ENCODE measurements at regions not wholly inside any gene's neighbourhood (a gene's known extent, or its start where the extent isn't known, plus 50 kb on each side); places are given as distances from the start of the nearest gene placed in this dataset.
"Not testable (repeated sequence)": the region's sequence is repeated elsewhere in the genome, so short reads cannot be mapped to it uniquely, and the experiment has no call there.

DNA sequence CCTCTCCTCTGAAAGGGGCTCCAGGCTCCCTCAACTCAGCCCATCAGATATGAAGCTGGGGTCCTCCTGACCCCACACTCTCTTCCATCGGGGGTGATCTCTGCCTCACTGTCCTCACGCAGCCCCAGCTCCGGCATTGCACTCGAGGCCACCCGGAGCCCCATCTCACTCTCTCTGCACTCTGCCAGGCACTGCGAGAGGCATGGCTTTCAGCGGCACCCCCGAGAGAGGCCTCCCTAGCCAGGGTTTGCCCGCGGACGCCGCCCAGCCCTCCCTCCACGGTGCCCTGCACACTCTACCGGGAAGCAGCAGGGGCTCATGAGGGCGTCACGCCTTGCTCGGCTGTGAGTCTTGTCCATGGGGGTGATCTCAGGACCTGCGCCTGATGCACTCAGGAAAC lies 436.2 kb downstream of the BRD1 start:
- DNase-seq (ENCODE audit: insufficient read length, low spot score) (no peak), FAIRE-seq (no peak)

DNA sequence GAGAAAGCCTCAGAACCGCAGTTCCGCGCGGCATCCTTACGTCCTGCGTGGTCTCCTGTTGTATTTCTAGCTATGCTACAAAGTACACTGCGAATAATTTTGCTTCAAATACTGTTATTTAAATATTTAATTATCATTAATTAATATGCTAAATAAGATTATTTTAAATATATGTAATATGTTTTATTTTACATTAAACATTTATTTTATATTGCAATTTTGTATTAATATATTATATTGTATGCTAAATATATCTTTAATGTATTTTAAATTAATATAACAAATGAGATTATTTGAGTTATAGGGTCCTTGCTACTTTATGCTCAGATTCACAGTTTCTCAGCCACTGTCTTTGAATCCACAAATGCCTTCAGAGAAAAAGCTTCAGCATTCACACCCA lies 436.7 kb downstream of the BRD1 start:
- FAIRE-seq (no peak), DNase-seq (ENCODE audit: insufficient read length, low spot score) (no peak)

DNA sequence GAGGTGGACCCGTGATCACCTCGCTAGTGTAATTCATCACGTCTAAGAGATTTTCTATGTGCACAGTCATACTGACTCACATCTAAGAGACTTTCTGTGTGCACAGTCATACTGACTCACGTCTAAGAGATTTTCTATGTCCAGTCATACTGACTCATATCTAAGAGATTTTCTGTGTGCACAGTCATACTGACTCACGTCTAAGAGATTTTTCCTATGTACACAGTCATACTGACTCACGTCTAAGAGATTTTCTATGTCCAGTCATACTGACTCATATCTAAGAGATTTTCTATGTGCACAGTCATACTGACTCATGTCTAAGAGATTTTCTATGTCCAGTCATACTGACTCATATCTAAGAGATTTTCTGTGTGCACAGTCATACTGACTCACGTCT lies 443.8 kb downstream of the BRD1 start:
- not testable (repeated sequence) for DNase-seq (ENCODE audit: insufficient read length, low spot score); FAIRE-seq

DNA sequence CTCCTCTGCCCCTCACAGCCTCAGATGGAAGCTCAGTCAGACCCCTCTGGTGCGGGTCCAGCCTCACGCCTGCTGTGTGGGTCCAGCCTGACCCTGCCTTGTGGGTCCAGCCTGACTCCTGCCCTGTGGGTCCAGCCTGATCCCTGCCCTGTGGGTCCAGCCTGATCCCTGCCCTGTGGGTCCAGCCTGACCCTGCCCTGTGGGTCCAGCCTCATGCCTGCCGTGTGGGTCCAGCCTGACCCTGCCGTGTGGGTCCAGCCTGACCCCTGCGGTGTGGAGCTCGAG lies 445.3 kb downstream of the BRD1 start:
- DNase-seq (ENCODE audit: insufficient read length, low spot score): no peak
- no peak for FAIRE-seq

DNA sequence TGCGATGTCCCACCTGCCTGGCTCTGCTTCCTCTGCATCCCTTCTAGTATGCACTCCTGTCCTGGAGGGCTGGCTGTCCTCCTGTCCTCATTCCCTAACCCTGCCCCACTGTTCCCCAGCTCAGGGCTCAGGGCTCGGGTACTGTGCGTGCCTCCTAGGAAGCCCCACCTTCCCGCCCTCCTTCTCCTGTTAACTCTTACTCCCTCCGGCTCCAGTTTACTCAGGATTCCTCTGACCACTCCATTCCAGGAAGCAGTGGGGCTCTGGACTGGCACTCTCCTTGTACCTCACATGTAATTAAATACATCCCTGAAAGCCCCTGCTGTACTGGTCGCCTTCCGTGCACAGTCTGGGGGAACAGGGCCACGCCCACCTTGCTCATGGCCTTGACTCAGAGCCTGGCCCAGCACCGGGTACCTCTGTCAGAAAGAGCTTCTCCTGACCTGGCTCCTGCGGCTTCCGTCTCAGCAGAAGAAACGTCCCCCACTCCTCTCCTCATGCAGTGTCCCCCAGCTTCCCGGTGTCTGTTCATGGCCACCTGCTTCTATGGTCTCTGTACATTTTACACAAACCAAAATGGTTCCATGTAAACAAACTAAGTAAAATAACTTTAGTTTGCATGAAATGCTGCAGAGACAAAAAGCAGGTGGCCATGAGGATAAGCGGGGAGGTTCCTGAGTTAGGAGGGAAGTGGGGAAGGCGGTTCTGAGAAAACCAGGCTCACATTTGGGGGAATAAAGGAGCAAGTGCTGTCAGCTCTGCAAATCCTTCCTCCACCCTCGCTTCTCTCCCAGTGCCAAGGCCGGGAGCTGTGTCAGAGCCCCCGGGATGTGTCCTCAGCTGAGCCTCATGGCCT lies 445.9 kb downstream of the BRD1 start:
- DNase-seq (ENCODE audit: insufficient read length, low spot score): no peak

DNA sequence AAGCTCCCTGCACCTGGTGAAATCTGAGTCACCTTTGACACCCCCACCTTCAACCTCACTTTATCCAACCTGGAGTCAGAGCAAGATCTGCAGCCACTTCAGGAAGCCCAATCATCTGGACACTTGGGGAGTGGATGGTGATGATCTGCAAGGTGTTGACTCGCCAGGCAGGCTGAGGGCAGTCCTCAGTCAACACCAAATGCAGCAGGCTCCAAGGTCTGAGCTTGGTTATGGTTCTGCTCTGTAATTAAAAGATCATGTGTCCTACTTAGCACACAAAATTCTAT lies 446.9 kb downstream of the BRD1 start:
- no peak for FAIRE-seq
- DNase-seq (ENCODE audit: insufficient read length, low spot score): no peak

More for the DNA sequence above, 445.9 kb downstream of the BRD1 start:
- FAIRE-seq: no peak

DNA sequence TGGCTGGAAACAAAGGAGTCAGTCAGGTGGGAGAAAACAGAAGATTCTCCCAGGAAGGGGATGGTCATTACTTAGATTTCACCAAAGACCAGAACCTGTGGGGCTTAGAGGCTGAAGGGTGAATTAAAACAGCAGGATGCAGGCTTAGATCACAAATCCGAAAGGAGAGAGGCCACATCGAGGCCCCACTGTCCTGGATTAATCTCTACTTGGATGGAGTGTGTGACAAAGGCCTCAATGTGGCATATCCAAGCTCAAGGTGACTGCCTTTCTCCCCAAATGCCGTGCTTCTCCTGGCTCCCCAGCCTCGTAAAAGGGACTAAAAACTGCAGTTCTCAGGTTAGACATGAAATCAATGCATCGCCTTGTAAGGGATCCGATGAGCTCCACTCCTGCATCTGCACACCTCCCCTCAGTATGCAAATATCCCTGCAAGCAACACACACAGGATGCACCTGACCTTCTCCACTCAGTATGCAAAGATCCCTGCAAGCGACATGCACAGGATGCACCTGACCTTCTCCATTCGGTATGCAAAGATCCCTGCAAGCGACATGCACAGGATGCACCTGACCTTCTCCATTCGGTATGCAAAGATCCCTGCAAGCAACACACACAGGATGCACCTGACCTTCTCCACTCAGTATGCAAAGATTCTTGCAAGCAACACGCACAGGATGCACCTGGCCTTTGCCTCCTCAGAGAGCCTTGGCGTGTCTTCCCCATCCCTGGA lies 447.4 kb downstream of the BRD1 start:
- DNase-seq (ENCODE audit: insufficient read length, low spot score): no peak
- FAIRE-seq: no peak

DNA sequence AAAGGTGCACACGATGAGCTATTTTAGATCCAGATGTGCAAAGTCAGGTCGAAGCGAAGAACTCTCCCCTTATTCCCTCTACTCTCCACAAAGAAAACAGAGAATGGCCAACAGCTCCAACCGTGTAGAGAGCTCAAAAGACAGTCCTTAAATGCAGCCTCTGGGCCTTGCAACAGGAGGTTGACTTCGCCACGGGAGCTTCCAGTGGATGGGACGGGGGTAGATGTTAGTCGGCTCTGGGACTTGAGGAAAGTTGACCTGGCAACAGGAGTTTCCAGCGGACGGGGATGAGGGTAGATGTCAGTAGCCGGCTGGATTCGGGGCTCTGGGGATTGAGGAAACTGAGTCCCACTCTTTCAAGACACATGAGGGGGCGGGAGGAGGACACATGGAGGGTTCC lies 450.4 kb downstream of the BRD1 start:
- FAIRE-seq (no peak), DNase-seq (ENCODE audit: insufficient read length, low spot score) (no peak)

DNA sequence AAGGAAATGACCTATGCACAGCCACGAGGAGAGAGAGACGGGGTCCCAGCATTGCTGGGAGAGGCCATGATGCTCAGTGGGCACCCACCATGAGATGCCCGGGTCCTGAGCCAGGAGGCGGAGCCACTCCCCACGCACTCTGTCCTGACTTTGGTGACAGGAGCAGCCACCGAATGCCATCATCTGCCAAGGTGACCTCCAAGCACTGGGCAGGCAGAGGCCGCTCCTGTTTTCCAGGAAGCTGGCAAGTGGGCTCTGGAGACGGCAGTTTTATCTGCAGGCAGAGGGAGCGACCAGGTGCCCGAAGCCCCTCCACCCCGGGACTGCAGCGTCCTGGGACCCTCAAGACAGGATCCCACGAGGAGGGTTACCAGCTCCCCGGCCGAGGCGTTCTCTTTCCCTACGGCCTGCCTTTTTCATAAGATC lies 453.9 kb downstream of the BRD1 start:
- DNase-seq (ENCODE audit: insufficient read length, low spot score) (no peak), FAIRE-seq (no peak)

DNA sequence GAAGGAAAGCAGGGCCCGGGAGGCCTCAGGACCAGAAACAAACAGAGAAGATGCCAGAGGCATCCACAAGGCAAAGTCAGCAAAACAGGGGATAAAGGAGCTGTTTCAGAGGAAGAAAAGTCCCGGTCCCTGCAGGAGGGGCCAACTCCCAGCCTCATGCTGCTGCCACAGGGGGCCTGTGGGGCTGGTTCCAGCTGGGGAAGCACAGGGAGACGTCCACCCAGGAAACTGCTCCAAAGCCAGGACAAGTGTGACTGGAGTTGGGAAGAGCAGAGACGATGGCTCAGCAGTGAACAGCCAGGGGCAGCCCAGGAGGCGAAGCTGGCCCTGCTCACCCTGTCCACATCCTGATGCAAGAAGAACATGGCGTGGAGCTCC lies 454.4 kb downstream of the BRD1 start:
- no peak for DNase-seq (ENCODE audit: insufficient read length, low spot score)
- FAIRE-seq: no peak

DNA sequence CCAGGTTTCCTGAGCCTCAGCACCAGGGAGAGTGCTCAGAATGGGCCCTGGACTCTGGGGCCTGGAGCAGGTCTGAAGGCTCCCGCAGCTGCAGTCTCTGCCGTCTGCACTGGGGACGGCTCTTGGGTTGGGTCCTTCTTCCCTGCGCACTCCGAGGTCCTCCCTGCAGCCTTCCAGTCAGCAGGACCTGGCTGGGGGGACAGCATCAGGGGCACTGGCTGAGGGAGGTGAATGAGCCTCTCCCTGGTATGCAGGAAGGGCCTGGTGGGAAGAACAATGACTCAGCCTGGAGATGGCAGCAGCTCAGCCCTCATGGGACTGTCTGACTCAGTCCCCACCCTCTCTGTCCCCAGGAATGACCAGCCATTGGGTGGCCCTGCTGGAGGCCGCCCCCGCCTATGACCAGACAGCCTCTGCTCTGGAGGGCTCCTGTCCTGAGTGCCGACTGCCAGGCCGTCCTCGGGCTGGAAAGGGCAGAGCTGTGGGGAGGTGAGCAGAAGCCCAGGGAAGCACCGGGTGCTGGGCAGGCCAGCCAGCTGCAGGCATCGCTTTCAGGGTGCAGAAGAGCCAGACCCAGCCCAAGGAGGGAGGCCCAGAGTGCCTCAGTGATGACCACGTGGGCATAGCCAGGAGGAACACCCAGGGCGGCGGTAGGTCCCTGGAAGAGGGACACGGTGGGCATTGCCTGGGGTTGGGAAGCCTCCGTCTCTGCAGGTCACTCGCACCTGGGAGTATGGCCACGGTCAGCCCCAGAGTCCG lies 455.0 kb downstream of the BRD1 start:
- FAIRE-seq: no peak
- peak; percentile 48 for DNase-seq (ENCODE audit: insufficient read length, low spot score)

DNA sequence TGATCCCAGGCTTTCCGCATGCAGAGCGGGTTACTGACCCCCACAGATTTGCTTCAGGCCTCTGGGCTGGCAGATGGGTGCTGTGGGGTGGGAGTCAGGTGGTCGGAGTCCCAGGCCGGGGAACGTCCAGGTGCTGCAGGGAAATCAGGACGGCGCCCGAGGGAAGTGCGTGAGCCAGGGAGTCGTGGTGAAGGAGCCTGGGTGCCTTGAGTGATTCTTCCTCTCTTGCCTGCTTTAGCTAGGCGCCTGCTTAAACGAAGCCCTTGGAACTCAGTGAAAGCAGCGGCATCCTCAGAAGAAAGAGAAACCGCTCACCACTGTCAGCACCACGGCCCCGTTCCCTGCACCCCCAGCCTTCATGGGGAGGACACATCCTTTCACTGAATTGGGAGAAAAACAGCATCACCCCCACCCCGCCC lies 455.6 kb downstream of the BRD1 start:
- FAIRE-seq (no peak), DNase-seq (ENCODE audit: insufficient read length, low spot score) (no peak)

DNA sequence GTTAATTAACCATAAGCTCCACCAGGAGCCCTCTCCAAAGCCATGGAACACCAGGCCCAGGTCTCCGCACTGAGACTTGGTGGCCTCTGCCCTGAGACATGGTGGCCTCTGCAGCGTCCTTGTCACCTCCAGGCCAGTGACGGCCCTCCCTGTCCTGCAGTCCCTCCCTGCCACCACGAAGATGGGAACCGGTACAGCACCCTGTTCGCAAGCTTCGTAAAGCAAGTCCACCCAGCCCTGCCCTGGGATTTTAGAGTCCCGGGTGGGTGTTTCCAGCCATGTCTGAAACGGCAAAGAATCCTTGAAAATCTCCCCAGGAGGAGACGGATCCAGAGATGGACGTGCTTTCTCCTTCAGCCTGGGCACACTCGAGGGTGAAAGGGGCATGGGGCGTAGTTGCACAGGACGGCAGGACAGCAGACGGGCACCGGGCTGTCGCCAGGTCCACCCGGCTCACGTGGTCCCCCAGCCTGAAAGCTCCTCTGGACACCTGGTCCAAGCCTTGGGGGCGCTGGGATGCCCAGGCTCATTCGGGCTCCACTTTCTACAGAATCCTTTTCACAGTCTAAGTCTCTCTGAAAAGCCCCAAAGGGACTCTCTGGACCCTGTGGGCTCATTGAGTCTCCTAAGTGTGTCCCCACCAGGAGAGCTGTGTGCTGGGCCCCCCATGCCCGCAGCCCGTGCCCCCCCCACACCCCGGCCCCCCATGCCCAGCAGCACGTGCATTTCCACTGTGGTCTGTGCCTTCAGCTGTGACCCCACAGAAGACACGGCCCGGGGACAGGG lies 456.2 kb downstream of the BRD1 start:
- DNase-seq (ENCODE audit: insufficient read length, low spot score) (no peak), FAIRE-seq (no peak)

DNA sequence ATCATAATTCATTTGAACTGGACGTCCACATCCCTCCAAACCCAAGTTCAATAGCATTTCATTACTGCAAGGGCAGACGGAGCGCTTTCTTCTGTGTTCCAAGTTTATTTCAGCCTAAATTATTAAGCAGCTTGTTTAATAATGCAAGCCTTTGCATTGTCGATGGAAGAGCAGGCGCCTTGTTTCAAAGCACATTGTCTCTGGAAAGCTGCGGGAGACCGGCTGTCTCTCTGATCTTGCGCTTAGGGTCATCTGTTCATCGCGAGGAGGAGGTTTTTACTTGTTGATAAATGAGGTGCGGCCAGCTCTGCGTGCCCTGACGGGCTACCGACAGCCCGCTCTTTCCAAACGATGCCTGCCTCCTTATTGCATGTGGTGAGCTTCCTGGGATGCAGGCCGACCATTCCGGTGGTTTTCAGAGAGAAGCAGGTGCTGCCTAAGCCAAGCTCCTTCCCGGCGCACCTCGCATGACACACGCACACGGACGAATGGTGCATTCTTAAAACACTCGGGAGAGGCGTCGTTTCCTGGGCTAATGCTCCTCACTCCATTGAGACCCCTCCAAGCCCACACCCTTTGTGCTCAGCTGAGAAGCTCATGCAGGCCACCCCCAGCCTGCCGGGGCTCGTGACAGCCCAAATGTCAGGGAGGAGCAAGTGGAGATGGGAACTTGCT lies 456.9 kb downstream of the BRD1 start:
- DNase-seq (ENCODE audit: insufficient read length, low spot score): no peak
- FAIRE-seq: no peak

DNA sequence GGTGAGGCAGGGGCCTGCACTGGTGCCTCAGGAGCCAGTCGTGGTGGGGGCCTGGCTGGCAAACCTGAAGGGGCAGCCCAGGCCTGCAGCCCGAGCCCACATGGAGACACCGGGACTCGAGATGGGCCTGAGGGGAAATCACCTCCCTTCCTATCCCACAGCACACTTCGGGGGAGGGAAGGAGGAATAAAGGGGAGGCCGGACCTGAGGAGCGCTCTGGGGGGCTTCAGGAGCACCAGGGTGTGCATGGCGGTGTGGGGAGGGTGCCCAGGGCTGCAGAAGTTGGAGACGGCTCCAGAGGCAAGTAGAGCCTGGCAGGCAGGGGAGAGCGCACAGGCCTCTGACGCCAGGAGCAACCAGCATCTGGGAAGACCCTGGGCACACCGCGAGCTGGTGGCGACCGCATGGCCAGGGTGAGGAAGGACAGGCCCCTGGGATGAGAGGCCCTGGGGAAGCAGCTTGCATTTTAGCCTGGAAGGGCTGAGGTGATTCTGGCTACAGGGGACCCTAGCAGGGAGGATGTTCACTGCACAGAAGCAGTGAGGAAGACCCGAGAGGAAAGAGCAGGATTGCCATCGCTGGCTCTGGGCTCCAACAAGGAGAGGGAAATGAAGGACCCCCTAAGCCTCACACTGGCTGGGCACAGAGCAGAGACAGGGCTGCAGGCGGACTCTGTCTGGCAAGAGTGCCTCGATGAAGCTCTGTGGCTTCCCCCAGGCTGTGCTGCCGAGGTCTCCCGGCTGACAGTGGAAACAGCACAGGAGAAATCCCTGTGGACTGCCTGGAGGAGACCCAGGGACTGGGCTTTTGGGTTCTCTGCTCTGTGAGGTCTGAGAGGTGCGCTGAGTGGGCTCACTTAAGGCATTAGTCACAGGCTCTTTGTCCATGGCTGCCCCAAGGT lies 457.7 kb downstream of the BRD1 start:
- no peak for DNase-seq (ENCODE audit: insufficient read length, low spot score)
- FAIRE-seq: no peak

DNA sequence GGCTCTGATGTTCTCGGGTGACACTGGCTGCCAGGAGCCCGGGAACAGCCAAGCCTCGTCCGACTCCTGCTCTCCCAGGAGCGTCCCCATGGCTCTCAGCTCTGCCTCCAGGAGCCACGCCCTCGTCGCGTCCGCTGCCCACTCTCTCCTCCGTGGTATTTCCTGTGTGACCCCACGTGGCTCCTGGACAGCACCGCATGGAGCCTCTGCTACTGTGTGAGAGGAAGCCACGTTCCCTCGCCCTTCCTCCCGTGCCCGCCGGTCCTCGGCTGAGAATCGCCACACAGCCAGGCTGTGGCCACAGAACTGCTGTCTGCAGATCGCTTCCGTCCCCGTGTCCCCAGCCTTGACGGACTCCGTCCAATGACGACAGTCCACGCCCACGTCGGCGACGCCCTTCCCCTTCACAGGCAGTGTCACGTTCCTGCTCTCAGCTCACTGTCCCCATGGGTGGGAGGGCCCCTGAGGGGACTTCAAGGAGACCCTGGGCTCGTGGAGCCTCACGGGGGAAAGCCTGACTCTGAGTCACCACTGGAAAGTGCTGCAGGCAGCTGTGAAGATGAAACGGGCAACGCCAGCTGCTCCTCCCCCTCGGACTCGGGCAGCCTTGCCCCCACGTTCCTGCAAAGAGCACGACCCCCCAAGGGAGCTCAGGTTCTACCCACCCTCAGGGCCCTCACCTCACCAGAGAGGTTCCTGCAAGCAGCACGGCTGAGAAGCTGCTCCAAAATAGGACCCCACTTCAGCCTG lies 458.5 kb downstream of the BRD1 start:
- FAIRE-seq (no peak), DNase-seq (ENCODE audit: insufficient read length, low spot score) (no peak)

DNA sequence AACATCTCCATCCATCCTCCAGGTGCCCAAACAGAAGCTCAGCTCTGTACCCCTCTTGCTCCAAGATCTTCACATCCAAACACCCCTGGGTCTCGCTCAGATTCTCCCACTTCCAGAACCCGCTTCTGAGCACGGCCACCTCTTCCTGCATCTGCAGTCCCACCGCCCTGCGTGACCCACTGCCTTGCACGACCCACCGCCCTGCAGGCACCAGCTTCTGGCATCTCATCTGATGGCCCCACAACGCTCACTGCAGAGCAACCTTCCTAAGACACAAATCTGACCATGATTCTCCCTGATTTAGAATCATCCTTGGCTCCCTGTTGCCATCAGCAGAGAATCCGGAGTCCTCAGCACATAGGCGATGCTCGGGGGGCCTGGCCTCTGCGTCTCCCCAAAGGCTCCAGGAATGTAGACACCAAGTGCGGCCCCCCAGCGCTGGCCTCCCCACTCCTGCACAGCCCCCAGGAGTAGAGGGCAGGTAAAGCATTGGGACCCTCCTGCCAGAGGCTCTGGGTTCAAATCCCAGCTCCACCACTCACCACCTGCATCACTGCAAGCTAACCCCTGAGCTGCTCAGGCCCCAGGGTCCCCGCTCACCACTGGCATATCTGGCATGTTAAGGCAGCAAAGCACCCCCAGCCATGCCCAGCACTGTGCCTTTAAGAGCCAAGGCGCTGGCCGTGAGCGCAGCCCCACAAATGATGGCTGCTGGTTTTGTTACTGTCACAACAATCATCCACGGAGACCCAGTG lies 459.3 kb downstream of the BRD1 start:
- DNase-seq (ENCODE audit: insufficient read length, low spot score) (no peak), FAIRE-seq (no peak)

DNA sequence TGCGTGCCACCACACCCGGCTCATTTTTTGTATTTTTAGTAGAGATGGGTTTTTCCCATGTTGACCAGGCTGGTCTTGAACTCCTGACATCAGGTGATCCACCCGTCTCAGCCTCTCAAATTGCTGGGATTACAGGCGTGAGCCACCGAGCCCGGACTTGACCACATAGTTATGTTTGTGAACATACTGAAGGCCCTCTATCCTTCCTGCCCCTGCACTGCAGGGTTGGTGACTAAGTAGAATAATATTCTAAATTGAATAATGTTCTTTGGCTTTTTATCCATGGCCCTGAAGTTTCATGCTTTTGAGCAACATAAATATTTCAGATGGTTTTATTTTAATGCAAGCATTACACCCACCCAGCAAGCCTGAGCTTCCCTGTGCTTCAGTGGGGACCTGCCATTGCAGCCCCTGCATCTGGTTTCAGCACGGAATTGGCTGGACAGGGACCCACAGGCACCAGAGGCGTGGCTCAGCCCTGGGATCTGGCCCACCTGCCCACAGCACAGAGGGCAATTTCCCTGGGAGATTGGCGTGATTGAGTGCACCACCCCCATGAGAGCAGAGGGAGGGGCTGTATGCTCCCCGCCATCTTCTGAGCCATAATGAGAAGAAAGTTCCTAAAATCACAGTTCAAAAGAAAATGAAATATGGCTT lies 460.5 kb downstream of the BRD1 start:
- DNase-seq (ENCODE audit: insufficient read length, low spot score): no peak
- no peak for FAIRE-seq

Data from HTR-8/SVneo (cell line).